ACHN (cell line): ENCODE measurements at regions not wholly inside any gene's neighbourhood (a gene's known extent, or its start where the extent isn't known, plus 50 kb on each side); places are given as distances from the start of the nearest gene placed in this dataset.

Experiments
- DNase-seq: peaks from one replicate; pipeline ENCODE4 v3.0.0-alpha.2; 2015
- in situ Hi-C: cut with HindIII; loops from 2 replicates; pipeline ENCODE4 v1.10.0; 2017; ENCODE audit warnings: low sequenced_read_pairs, low pct_ligation_motif_present, low pct_unique_long_range_greater_than_20kb

DNA sequence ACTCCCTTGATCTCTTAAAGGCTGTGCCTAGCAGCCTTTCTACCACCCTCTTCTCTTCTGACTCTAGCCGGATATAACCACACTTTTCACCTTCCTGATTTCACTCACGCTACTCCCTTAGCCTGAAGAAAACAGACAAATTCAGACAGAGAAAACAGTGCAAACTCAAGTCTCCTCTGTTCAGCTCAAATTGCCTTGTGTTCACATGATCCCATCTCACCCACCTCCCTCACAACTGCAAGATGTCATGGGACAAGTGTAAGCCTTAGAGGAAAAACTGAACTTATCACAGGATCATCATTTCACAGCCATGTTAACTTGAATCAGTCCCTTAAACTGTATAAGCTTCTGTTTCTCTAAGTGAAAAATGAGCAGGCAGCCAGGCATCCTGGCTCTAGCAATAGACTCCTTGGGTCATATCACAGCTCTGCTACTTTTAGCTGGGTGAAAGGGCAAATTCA is 66.5 kb upstream of the TENT5A start:
- in situ Hi-C loops, result no loop called here
- DNase-seq, result no peak

DNA sequence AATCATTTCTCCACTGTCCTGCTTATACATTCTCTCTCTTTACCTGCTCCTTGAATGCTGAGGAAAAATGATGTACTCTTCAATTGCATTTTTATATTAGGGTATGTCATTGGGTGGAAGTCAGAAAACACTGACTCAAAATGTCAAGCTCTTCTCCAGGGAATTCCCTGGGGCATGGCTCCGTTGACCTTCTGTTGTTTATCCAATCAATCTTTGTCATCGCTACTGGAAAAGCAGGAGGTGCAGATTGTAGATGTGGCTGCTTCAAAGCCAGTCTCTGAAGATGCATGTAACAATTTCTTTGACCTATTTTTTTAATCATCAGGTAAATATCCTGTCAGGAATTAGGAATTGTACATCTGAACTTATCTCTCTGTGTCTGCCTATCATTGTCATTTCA is 63.9 kb upstream of the TENT5A start:
- DNase-seq, result no peak
- in situ Hi-C loops, result no loop called here

DNA sequence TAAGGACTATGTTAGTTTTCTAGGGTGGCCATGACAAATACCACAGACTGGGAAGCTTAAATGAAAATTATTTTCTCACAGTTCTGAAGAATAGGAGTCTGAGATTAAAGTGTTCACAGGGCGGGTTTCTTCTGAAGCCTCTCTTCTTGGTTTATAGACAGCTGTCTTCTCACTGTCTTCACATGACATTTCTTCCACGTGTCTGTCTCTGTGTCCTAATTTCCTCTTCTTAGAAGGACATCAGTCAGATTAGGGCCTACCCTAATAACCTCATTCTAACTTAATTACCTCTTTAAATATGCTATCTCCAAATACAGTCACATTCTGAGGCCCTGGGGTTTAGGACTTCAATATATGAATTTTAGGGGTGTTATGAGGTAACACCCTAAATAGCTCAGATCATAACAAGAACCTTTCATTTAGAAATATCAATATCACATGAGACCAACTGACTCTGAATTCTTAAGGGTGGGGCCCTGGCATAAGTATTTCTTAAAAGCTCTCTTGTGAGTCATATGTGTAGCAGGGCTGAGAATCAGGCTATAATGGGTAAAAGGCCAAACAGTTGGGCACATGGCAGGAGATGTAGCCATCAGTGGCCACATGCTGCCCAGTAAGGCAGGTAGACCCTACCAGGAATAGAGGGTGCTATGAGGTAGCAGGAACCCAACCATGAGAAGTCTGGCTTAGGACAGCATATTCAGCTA is 62.0 kb upstream of the TENT5A start:
- in situ Hi-C loops, result no loop called here
- DNase-seq, result no peak

DNA sequence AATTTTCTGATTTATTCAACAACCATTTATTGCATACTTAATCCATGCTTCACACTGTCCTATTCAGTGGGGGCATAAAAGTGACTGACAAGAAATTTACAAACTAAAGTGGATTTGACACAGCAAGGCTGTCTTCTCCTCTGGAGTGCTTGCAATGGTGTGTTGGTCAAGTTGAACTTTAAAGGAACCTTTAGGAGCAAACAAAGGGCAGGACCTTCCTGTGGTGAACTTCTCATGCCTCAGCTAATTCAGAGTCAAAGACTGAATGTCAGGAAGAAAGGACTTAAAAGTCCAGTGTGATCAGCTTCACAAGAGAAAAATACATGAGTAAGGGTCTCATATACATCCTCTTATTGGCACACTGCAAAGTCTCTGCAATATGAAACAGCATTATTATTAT is 60.8 kb upstream of the TENT5A start:
- DNase-seq, result no peak
- in situ Hi-C loops, result no loop called here

DNA sequence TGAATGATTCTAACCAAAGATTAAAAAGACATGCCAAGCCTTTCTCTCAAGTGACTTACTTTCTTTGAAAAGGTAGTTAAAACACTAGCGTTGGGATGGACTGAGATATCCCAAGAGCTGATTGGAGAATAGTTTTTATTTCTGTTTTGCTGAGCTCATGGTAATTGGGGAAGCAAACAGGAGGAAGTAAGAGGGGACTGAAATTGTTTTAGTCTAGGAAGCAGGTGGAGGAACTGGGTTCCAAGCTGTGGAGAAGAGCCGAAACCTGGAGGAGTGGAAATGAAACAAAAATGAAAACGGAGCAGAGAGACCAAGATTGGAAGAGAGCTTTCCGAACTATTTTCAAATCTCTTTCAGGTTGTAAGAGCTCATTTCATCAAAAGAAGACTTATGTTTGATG is 59.9 kb upstream of the TENT5A start:
- no peak for DNase-seq
- in situ Hi-C loops, result no loop called here

DNA sequence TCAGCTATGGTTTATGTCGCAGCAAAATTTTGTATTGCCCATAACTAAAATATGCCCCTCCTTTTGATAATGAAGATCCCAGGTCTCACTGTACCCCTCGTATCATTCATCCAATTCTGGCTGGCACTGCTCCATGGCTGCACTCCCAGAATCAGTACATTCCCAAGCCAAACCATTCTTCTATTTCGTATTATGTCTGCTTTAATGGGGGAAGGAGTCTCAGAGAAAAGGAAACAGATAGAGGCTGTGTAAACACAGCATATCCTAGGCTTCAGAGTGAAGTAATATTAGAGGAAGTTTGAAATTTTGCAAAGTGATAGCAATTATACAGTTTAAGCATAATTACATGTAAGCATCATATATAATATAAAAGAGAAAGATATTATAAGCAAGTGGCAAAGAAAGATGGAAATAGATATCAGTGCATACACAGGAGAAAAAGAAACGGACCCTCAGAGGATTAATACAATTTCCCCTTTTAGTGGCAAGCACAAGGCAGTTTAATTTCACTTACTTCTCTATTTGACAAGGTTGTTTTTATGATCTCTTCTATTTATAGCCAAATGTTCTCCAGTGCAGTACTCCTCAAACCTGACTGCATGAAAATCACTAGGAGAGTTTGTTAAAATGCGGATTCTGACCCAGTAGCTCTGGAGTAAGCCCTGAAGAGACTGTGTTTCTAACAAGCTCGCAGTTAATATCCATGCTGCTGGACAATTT is 56.5 kb upstream of the TENT5A start:
- no peak for DNase-seq
- in situ Hi-C loops, result no loop called here

DNA sequence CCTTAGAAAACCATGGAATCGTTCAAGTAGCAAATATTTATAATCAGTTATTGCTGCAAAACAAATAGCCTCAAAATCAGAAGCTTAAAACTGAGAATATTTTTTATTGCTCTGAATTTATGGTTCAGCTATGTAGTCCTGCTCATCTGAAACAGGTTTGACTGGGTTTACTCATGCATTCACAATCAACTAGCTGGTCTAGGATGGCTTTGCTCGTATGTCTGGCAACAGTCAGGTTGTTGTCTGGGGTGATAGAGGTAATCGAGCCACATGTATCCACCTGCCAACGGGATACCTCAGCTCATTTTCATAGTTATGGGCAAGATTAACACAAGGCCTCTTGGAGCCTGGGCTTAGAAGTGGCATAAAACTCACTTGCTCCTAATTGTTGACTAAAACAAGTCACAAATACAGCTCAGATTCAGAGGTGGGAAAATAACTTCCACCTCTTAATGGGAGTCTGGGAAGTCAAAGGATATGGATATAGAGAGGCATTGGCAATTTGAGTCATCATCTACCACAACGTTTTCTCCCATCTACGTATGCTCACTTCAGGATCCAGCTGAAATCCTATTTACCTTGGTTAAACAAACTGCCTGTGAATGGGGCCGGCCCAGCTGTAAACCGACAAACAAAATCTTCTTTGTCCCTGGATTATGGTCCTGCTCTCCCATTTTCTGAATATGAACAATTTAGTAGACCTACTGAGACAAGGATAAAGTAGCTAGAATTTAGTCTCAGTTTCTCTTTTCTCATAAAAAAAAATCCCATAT is 54.5 kb upstream of the TENT5A start:
- no peak for DNase-seq
- in situ Hi-C loops, result no loop called here

DNA sequence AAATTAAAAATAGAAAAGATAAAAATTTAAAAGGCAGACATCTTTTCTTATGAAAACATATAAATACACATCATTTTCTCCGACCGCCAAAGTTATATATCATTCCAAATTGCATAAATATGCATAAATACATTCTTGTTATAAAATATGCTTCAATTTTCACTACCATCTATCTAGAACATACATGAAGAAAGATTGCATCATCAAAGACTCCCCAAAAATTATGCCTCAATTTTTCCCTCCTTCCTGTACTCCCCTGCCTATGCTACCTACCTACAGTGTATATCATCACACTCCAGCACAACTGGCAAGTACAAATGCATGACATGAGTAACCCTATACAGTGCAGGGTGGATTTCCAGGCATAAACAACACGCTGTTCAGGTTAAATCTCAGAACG is 49.9 kb upstream of the TENT5A start:
- in situ Hi-C loops, result no loop called here
- DNase-seq, result no peak
